HG03558 (cell line): ENCODE measurements at regions not wholly inside any gene's neighbourhood (a gene's known extent, or its start where the extent isn't known, plus 50 kb on each side); places are given as distances from the start of the nearest gene placed in this dataset.

Experiments used
- ATAC-seq: cut with Tn5 transposase; IDR thresholded peaks from one replicate; pipeline ENCODE4 v1.9.1; 2021; ENCODE audit warnings: moderate number of reproducible peaks; ENCODE audit not compliant: unreplicated experiment; ENCODE audit errors: extremely low read depth

DNA sequence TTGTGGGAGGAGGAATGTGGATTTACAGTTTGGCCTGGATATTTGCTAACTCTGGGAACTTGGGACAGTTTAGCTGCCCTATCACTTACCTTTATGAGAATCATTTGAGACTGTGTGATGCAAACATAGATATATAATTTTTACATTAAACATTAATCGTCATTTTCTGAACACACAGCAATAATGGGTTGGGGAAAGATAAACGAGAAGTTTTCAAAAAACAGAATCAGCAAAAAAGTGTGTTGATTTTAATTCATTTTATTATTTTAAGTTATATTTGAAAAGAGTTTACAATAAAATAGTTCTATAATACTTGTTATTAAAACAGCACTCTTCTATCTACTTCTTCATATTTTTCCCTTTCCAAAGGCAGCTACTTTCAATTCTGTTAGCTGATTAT lies 813.3 kb downstream of the SLC4A3 start:
- no peak for ATAC-seq

DNA sequence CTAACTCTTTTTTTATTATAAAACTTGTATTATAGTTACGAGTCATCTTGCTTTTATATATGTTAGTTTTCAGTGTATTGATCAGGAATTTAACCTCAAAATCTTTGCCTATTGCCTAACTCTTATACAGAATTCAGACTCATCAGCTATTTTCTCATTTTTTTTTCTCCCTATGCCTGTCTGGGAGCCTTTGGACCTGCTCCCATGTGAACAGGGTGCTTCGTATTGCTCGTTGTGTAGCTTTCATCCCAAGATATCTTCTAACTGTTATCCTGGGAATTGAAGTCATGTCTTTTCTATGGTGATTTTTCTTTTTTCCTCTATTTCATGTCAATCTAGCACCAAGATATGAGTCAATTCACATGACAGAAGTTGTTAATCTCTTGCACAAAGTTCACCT lies 814.0 kb downstream of the SLC4A3 start:
- no peak for ATAC-seq

DNA sequence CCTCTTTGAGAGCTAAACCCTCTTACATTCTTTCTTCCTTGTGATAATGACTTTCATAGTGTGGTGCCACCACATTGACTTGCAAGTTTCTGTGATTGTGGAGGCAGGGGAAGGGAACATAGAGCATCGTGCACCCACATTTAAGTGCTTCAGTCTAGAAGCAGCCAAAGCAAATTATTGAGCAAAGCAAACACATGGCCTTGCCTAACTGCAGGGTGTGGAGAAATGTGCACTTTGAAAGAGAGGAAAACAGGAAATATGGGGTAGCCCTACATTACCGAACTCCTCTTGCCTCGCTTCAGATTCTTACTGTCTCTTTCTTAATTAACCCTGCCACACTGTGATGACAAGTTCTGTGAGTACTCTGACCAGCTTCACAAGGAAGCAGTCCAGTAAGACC lies 814.6 kb downstream of the SLC4A3 start:
- ATAC-seq: no peak

DNA sequence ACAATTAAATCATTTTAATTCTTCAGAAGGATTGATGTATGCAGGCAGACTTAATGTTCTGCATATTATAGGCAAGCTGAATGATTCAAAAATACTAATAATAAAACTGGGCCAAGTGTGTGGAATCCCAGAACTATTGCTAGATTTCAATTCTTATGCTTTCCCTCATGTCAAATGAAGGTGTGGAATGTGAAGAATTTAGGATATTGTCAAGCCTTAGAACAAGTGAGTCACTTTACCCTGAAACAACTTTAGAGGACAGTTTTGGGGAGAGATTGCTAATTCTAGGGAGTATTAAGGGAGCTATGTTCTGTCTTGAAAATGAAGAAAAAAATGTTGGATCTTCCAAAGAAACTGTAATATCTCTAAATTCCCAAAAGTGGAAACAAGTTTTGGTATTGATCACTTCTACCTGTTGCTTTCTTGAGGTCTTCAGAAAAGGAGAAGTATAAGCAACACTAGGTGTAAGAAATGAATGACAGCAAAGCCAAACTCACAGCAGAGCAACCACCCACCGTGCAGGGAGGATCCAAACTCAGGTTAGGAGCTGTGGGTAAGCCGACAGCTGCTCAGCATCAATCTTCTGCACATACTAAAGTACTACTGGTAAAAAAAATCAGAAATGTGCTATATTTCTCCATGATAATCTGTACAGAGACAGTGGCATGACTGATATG lies 818.1 kb downstream of the SLC4A3 start:
- ATAC-seq: no peak

DNA sequence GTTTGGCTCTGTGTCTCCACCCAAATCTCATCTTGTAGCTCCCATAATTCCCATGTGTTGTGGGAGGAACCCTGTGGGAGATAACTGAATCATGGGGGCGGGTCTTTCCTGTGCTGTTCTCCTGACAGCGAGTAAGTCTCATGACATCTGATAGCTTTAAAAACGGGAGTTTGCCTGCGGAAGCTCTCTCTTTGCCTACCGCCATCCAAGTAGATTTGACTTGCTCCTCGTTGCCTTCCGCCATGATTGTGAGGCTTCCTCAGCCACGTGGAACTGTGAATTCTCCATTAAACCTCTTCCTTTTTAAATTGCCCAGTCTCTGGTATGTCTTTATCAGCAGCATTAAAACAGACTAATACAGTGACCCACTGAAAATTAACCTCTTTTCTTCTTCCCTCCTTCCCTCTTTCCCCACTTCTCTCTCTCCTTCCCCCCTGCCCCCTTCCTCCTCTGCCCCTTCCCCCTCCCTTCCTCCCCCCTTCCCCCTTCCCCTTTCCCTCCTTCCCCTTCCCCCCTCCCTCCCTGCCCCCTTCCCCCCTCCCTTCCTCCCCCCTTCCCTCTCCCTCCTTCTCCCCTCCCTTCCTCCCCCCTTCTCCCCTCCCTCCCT lies 818.8 kb downstream of the SLC4A3 start:
- ATAC-seq: no peak

DNA sequence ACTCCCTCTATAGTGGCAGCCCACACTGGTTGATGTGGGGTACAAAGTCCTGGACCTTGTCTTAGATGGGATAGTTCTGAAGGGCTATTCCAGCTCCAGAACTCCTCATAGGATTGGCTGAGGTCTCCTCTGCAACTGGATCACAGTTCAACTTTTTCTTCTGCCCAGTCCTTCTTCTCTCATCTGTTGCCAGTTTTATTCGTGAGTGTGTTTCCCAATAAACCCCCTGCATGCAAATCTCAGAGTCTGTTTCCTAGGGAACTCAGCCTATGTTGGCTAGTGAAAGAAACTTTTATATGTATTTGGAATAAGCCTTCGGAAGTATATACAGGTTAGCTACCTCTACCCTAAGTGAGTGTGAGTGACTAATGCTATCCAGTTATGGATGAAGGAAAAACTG lies 823.4 kb downstream of the SLC4A3 start:
- ATAC-seq: no peak

DNA sequence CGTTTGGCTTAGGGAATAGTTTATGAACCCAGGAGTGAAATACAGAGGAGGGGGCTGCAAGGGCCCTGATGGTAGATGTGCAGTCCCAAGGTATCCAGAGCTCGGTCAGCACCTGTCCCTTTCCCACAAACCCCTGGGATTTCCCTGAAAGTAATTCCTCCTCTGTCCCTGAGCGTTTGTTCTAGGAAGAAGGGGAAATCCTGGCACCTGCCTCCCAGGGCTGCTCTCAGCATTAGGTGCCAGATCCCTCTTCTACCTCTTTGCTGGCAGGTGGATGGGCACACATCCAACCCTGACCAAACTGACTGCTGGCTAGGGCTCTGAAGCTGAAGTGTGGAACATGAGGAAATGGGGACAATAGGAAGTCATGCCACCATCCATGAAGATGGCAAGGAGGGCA lies 824.0 kb downstream of the SLC4A3 start:
- no peak for ATAC-seq

DNA sequence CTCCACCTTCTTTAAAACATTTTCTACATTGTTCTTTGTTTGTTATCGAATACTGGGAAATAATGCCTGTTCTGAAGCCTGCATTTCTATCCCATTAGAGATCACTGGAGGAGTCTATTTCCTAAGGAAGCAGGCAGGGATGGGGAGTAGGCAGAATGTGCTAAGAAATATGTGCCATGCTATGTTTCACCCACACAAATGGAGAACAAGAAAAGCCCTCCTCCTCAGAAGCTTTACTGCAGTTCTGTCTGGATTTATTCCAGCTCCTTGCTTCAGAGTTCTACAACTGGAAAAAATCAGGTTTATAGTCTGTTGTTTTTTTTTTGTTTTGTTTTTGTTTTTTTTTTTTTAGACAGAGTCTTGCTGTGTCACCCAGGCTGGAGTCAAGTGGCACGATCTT lies 825.1 kb downstream of the SLC4A3 start:
- no peak for ATAC-seq

DNA sequence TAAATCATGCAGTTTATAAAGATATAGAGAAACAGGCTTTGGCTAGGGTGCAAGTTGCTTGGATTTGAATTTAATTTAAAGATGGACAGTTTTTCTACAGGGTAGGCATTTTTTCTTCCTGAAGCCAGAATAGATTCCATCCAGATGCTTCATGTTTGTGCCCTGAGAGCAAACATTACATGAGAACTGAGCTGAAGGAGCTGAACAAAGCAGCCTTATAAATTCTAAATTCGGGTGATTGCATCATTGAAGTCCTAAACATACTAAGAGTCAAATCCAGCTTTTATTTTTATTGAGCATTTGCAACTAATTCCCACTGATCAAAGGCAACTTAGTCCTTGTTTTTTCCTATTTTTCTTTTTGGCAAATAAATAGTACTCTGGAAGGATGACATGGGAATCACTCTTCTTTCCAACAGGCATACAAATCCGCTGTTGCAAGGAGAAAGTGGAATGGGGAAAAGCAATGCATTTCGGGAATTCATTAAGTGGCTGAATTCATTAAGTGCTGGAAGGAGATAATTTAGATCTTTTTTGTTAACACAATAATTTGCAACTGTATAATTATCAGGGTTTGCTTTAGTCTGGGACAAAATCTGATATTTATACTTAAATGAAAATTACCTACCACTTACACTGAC lies 828.0 kb downstream of the SLC4A3 start:
- ATAC-seq: no peak

DNA sequence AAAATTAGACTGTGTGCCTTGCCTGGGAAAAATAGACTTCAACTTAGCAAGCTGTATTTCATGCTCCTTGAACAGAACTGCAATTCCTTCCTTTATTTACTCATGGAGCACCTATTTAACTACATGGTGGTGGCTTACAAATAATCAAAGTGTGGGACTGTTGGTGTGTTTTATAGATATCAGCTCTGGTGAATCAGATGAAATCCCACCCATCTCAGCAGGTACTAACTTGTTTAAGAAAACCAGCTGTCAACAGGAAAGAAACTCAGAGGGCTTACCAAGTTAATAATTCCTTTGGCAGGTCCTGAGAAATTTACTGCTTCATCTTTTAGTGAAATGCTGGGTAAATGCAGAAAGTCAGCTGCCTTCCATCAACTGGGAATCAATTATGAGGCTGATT lies 830.6 kb downstream of the SLC4A3 start:
- no peak for ATAC-seq

DNA sequence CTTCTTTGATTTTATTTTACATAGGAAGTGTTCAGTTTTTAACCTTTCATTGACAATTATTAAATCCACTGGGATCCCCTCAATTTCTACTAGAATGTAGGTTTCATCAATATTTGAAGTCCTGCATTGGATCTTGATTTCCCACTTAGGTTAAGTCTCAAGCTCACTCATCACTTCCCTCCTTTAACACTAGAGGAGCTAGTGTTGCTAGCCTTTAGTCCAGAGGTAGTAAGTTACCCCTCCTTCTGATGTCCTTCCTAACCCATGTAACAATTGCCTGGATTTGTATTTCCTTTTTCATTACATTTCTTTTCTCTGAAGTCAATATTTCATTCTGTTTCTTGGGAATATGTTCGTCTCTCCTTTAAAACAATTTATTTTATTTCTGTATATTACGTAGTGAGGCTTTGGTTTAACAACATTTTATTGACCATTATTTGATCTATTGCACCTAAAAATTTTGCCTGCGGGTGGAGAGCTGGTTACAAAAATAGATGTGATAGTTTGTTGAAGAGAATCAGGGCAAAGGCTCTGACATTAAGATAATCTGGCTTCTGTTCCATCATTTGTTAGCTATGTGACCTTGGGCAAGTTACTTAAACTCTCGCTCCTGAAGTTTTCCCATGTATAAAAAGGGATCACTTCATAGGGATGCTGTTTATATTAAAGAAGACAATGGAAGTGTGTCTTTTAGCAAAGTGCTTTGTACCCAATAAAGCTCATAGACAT lies 833.0 kb downstream of the SLC4A3 start:
- ATAC-seq: no peak

DNA sequence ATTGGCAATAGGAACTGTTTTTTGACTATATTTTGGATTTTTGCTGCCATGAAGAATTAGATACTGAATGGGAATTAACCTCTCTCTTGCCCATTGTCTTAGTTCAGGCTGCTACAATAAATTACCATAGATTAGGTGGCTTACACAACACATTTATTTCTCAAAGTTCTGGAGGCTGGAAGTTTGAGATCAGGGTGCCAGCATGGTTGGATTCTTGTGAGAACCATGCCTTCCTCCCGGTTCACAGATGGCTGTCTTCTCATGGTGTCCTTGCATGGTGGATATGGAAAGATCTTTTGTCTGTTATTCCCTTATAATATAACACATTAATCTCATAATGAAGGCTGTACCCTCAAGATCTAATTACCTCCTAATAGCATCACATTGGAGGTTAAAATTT lies 836.4 kb downstream of the SLC4A3 start:
- no peak for ATAC-seq

DNA sequence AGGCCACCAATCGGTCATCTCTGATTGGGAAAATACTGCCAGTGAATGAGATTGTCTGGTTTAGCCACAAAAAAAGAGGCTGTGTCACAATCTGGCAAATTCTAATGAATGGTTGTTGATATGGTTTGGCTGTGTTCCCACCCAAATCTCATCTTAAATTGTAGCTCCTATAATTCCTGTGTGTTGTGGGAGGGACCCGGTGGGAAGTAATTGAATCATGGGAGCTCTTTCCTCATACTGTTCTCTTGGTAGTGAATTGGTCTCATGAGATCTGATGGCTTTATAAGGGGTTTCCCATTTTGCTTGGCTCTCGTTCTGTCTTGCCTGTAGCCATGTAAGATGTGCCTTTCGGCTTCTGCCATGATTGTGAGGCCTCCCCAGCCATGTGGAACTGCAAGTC lies 838.3 kb downstream of the SLC4A3 start:
- ATAC-seq: no peak

DNA sequence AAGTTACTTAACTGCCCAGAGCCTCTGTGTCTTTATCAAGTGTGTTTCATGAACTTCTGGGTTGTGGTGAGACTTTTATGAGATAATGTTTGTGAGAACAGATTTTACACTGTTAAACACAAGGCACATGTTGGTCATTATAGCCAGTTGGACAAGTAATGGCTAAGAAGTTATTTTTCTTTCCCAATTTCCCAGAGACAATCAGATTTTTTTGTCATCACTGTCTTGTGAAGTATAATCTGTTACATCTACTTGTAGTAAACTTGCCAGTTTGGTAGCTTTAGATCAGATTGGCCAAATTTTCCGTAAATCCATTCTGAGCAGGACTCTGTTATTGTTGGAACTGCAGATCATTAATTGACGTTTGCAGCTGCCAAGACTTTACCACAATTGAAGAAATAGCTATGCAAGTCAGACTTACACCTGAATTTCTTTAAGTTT lies 838.8 kb downstream of the SLC4A3 start:
- ATAC-seq: no peak

DNA sequence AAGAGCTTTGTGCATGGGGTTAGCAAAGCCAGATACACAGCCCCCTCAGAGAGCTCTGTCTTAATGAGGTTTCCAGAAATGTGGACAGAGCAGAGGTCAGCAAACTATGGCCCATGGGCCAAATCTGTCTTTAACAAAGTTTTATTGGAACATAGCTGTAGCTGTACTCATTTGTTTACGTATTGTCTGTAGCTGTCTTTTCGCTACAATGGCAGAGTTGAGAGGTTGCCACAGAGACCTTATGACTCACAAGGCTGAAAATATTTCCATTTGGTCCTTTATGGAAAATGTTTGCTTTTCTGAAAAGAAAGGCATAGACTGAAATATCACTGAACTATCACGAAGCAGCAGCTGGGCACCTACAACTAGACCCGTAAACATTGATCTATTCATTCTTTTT lies 841.8 kb downstream of the SLC4A3 start:
- ATAC-seq: no peak

DNA sequence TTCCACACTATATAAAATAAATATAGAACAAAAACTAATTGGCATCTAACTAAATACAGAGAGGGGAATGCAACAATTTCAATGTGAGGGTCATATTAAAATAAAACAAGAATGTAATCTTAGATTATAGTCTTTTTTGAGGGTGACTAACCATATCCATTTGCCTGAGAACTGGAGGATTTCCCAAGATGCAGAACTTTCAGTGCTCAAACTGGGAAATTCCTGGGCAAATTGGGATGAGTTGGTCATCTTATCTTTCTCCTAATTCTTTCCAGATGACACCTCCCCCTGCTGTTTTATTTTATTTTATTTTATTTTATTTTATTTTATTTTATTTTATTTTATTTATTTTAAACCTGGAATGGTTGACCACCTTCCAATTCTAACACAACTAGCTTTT lies 846.2 kb downstream of the SLC4A3 start:
- no peak for ATAC-seq

DNA sequence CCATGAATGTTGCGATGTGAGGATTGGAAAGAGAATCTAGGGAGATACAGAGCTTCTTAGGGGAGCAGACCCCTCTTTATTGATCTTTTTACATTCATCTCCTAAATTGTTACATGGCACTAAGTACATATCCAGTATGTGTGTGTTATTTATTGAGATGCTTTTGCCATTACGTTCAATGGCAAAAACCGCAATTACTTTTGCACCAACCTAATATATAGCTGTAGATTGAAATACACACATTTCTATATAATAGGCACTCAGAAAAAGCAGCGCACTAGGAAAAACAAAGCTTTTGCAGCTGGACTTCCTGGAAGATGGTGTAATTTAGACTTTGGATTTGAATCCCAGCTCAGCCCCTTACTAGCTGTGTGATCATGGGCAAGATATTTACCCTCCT lies 849.4 kb downstream of the SLC4A3 start:
- ATAC-seq: no peak

DNA sequence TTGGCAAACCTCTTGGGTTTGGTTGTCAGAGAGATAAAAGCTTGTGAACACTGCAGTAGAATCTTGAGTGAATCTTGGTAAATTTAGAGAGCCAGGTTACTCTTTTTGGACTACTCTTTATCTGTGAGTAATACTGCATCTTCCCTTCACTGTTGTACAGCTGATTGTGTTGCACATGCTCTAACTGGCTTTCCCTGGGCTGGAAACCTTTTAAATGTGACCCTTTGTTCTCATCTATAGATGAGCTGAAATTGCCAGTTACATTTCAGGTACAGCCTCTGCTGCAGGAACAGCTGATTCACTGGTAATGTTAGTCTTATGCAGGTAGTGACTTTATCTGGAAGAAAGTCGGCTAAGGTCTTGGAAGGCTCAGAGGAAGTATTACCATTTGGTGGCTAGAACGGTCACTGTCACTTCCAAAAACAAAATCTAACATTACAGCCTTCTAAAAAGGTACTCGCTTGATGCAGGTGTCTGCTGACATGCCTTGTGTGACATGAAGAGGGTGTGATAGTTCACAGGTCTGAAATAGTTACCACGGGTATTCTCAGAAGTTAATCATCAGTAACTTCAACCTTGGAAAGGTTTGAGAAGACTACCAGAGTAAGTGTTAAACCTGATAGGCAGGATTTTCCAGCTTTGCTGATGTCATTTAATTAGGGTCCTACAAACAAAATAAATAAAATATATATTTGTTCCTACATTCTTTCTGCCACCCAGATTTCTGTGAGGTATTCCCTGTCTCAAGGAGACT lies 851.1 kb downstream of the SLC4A3 start:
- ATAC-seq: no peak

DNA sequence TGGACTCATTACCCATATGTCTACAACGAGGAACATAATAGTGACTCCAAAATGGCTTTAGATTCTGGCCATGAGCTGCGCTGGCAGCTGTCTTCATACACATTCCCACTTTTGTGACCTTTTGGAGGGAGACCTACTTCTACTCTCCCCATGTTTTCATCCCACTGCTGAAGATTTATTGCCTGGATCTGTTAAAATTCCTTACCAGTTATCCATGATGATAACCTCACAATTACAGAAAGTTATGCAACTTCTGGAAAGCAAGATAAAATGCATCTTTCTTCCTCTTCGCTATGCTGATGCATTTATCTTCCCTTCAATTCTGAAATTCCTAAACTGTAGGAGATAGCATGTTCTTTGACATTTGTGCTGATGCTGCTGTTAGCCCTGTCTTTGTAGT lies 855.3 kb downstream of the SLC4A3 start:
- no peak for ATAC-seq

DNA sequence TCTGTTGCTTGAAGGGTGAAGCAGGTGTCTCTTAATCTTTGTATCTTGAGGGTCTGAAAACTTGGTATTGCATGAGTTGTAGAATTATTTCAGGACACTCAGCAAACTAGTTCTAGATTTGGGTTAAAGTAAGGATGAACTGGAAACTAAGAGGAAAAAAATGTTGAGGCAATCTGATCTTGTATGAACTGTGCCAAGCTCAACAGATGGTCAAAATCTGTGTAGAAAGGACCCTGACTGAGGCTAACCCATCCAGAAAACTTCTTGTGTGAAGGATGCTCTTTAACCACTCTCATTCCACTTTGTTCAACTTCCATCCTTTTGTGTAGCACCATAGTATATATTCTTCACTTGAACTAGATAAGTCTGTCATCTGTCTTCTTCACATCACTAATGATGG lies 861.7 kb downstream of the SLC4A3 start:
- no peak for ATAC-seq

DNA sequence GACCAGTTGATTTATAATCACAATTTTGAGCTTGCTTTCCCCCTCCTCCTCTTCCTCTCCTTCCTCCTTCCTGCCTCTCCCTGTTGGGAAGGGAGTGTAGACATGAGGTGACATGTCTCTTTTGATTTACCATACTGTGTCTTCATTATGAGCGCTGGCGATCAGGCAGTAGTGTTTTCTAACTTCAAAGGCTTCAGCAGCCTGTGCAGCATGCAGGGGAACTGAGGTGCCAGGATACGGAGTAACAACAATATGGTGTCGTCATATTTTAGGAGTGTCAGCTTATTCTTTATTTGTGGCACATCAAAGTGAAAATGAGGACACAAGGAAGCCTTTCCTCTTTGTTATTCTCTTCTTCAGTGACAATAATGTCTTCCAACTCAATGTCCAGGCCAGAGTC lies 864.2 kb downstream of the SLC4A3 start:
- ATAC-seq: no peak
